ENCODE measurements at regions not wholly inside any gene's neighbourhood (a gene's known extent, or its start where the extent isn't known, plus 50 kb on each side); places are given as distances from the start of the nearest gene placed in this dataset.

DNA sequence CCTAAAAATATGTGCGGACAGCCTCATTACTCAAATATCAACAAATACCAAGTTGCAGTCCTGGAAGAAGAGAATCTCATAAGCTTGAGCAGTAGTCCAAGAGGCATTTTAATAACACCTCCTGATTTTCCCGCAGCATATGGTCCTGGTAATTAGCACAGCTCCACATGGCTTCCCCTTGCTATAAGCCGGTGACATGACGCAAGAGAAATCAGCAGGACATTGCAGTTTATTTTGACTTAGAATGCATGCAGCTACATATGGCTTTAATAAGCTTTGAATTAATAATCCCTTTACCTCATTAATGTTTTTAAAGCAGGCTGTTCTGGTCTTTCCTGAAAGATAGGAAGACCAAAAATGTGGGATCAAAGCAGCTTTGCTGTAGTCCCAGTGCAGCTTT lies 137.6 kb downstream of the RAMP3 start (continued):
- TF ChIP-seq ZNF274 (IDR thresholded peaks at IDR 0.05; ENCODE audit: insufficient read depth, insufficient read length), result no peak
- TF ChIP-seq ZNF384 (IDR thresholded peaks at IDR 0.05; ENCODE audit: borderline replicate concordance, low read depth, low read length), result no peak
- TF ChIP-seq, protein P1, sequence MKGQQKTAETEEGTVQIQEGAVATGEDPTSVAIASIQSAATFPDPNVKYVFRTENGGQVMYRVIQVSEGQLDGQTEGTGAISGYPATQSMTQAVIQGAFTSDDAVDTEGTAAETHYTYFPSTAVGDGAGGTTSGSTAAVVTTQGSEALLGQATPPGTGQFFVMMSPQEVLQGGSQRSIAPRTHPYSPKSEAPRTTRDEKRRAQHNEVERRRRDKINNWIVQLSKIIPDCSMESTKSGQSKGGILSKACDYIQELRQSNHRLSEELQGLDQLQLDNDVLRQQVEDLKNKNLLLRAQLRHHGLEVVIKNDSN (IDR thresholded peaks at IDR 0.05; ENCODE audit: borderline replicate concordance, extremely low read length, insufficient read depth, low read depth, low read length), result no peak
- TF ChIP-seq EGR1 (IDR thresholded peaks at IDR 0.05; ENCODE audit: borderline replicate concordance in 1 of 2, low read depth in 2 of 2, low read length in 2 of 2), result no peak
- no peak for TF ChIP-seq GABPA (IDR thresholded peaks at IDR 0.05; ENCODE audit: low read depth)
- TF ChIP-seq, protein P2, sequence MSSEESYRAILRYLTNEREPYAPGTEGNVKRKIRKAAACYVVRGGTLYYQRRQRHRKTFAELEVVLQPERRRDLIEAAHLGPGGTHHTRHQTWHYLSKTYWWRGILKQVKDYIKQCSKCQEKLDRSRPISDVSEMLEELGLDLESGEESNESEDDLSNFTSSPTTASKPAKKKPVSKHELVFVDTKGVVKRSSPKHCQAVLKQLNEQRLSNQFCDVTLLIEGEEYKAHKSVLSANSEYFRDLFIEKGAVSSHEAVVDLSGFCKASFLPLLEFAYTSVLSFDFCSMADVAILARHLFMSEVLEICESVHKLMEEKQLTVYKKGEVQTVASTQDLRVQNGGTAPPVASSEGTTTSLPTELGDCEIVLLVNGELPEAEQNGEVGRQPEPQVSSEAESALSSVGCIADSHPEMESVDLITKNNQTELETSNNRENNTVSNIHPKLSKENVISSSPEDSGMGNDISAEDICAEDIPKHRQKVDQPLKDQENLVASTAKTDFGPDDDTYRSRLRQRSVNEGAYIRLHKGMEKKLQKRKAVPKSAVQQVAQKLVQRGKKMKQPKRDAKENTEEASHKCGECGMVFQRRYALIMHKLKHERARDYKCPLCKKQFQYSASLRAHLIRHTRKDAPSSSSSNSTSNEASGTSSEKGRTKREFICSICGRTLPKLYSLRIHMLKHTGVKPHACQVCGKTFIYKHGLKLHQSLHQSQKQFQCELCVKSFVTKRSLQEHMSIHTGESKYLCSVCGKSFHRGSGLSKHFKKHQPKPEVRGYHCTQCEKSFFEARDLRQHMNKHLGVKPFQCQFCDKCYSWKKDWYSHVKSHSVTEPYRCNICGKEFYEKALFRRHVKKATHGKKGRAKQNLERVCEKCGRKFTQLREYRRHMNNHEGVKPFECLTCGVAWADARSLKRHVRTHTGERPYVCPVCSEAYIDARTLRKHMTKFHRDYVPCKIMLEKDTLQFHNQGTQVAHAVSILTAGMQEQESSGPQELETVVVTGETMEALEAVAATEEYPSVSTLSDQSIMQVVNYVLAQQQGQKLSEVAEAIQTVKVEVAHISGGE (CRISPR knock-in tag; IDR thresholded peaks at IDR 0.05), result no peak
- TF ChIP-seq, protein P3, sequence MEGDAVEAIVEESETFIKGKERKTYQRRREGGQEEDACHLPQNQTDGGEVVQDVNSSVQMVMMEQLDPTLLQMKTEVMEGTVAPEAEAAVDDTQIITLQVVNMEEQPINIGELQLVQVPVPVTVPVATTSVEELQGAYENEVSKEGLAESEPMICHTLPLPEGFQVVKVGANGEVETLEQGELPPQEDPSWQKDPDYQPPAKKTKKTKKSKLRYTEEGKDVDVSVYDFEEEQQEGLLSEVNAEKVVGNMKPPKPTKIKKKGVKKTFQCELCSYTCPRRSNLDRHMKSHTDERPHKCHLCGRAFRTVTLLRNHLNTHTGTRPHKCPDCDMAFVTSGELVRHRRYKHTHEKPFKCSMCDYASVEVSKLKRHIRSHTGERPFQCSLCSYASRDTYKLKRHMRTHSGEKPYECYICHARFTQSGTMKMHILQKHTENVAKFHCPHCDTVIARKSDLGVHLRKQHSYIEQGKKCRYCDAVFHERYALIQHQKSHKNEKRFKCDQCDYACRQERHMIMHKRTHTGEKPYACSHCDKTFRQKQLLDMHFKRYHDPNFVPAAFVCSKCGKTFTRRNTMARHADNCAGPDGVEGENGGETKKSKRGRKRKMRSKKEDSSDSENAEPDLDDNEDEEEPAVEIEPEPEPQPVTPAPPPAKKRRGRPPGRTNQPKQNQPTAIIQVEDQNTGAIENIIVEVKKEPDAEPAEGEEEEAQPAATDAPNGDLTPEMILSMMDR (IDR thresholded peaks at IDR 0.05 in 2 of 3, conservative IDR thresholded peaks at IDR 0.05 in 1 of 3; ENCODE audit: control insufficient read depth in 2 of 3, extremely low read depth in 1 of 3, insufficient read depth in 1 of 3, low read depth in 3 of 3, low read length in 3 of 3), result no peak

All from GM12878 (cell line).